Activated naive CD8-positive, alpha-beta T cell treated with anti-CD3 and anti-CD28 coated beads, Interleukin-2, amount 50 U/mL, for 24 hours (primary cell): ENCODE measurements at regions not wholly inside any gene's neighbourhood (a gene's known extent, or its start where the extent isn't known, plus 50 kb on each side); places are given as distances from the start of the nearest gene placed in this dataset.

Experiments
- ATAC-seq: fragments of 150-1000 bp; cut with Tn5 transposase; one replicate; pipeline ENCODE4 v1.10.0; 2021
- DNase-seq: peaks from one replicate; pipeline ENCODE4 v3.0.0; 2021
- H3K27ac Mint-ChIP-seq: one replicate; pipeline ENCODE4 v1.8.0; 2021; ENCODE audit warnings: mild to moderate bottlenecking, mixed read lengths
- H3K27me3 Mint-ChIP-seq: one replicate; pipeline ENCODE4 v1.8.0; 2021; ENCODE audit warnings: mixed read lengths
- H3K36me3 Mint-ChIP-seq: one replicate; pipeline ENCODE4 v1.8.0; 2021; ENCODE audit warnings: low read depth, mixed read lengths
- H3K4me1 Mint-ChIP-seq: one replicate; pipeline ENCODE4 v1.8.0; 2021; ENCODE audit warnings: mixed read lengths
- H3K4me3 Mint-ChIP-seq: one replicate; pipeline ENCODE4 v1.8.0; 2021; ENCODE audit warnings: mild to moderate bottlenecking, moderate library complexity, mixed read lengths
- H3K9me3 Mint-ChIP-seq: one replicate; pipeline ENCODE4 v1.8.0; 2021; ENCODE audit warnings: mixed read lengths

DNA sequence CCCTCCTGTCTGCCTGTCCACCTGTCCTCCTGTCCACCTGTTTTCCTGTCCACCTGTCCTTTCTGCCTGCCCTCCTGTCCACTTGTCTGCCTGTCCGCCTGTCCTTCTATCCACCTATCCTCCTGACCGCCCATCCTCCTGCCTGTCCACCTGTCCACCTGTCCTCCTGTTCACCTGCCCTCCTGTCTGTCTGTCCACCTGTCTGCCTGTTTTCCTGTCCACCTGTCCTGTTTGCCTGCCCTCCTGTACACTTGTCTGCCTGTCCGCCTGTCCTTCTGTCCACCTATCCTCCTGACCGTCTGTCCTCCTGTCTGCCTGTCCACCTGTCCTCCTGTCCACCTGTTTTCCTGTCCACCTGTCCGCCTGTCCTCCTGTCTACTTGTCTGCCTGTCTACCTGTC lies 682.8 kb downstream of the TBC1D22A start:
- Mint-ChIP-seq H3K4me1 (no peaks in the 10 kb centered on the region), H3K9me3 (peaks cover 15% of the 10 kb centered on the region), H3K27me3 (peaks cover 6% of the 10 kb centered on the region), H3K27ac (no peak overlapping the region), H3K36me3 (no peaks in the 10 kb centered on the region), H3K4me3 (no peak overlapping the region)
- DNase-seq (no peak), ATAC-seq (no peak)

- H3K27ac Mint-ChIP-seq = no peak overlapping the region
- H3K4me3 Mint-ChIP-seq = no peak overlapping the region
- peaks cover 19% of the 10 kb centered on the region for H3K9me3 Mint-ChIP-seq
- no peaks in the 10 kb centered on the region for H3K36me3 Mint-ChIP-seq
- H3K27me3 Mint-ChIP-seq = peaks cover 6% of the 10 kb centered on the region
- no peaks in the 10 kb centered on the region for H3K4me1 Mint-ChIP-seq
- no peak for ATAC-seq
- no peak for DNase-seq
Measured at GRCh38 chr22:47444746-47445065, 682.3 kb downstream of the TBC1D22A start.

DNA sequence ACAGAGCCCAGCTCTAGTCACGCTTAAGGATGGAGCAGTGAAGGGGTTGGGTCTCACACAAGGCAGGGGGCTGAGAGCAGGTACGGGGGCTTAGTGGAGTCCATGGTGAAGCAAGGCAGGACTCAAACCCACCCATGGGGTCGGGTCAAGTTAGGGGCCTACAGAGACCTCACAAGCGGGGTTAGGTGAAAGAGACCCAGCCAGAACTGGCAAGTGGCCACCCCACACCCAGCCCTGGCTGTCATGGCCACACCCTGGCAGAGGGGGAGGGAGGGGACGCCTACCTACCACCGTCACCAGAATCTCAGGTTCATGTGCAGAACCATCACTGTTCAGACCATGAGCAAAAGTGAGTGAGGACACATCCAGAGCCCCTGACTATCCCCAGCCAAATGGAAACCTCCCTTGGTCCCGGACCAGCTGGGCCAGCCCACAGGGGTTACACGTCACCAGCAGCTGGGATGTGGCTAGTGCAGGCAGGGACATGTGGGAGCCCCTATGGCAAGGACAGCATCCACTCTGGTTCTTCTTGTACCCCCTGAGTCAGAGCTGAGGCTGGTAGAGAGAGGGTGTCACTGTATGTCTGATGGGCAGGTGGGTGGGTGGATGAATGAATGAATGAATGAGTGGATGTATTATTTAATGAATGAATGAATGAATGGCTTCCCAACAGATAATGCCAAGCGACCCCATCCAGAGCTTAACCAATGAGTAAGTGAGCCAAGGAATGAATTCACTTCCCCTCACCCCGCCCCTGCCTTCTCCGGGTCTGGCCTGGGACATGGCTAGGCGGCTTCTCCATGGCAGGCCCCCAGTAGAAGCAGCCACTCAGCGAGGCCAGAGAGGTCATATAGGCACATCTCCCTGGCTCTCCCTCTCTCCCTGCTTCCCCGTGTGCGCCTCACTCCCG lies 681.6 kb downstream of the TBC1D22A start:
- ATAC-seq (no peak), DNase-seq (no peak)
- H3K27me3 Mint-ChIP-seq = peaks cover 6% of the 10 kb centered on the region
- H3K9me3 Mint-ChIP-seq = peaks cover 19% of the 10 kb centered on the region
- no peak overlapping the region for H3K4me3 Mint-ChIP-seq
- no peaks in the 10 kb centered on the region for H3K4me1 Mint-ChIP-seq
- H3K36me3 Mint-ChIP-seq = no peaks in the 10 kb centered on the region
- no peak overlapping the region for H3K27ac Mint-ChIP-seq

GRCh38 chr22:47442821-47443220 lies 680.4 kb downstream of the TBC1D22A start:
- peaks cover 27% of the 10 kb centered on the region for H3K9me3 Mint-ChIP-seq
- DNase-seq = no peak
- no peak overlapping the region for H3K27ac Mint-ChIP-seq
- no peak overlapping the region for H3K4me3 Mint-ChIP-seq
- no peak for ATAC-seq
- H3K27me3 Mint-ChIP-seq = peaks cover 6% of the 10 kb centered on the region
- H3K36me3 Mint-ChIP-seq = no peaks in the 10 kb centered on the region
- H3K4me1 Mint-ChIP-seq = no peaks in the 10 kb centered on the region

- Mint-ChIP-seq H3K27ac (no peak overlapping the region), H3K9me3 (peaks cover 27% of the 10 kb centered on the region), H3K27me3 (no peaks in the 10 kb centered on the region), H3K4me3 (no peak overlapping the region), H3K36me3 (no peaks in the 10 kb centered on the region), H3K4me1 (no peaks in the 10 kb centered on the region)
- no peak for DNase-seq
- no peak for ATAC-seq
Measured at GRCh38 chr22:47439643-47440265, 677.3 kb downstream of the TBC1D22A start.

GRCh38 chr22:47437636-47438035 lies 675.2 kb downstream of the TBC1D22A start:
- H3K36me3 Mint-ChIP-seq = no peaks in the 10 kb centered on the region
- ATAC-seq = no peak
- H3K9me3 Mint-ChIP-seq = peaks cover 25% of the 10 kb centered on the region
- no peak overlapping the region for H3K27ac Mint-ChIP-seq
- H3K27me3 Mint-ChIP-seq = no peaks in the 10 kb centered on the region
- H3K4me3 Mint-ChIP-seq = no peak overlapping the region
- no peaks in the 10 kb centered on the region for H3K4me1 Mint-ChIP-seq
- no peak for DNase-seq

- no peaks in the 10 kb centered on the region for H3K27me3 Mint-ChIP-seq
- DNase-seq (no peak), ATAC-seq (no peak)
- H3K4me1 Mint-ChIP-seq = no peaks in the 10 kb centered on the region
- no peak overlapping the region for H3K4me3 Mint-ChIP-seq
- H3K36me3 Mint-ChIP-seq = no peaks in the 10 kb centered on the region
- no peak overlapping the region for H3K27ac Mint-ChIP-seq
- peaks cover 21% of the 10 kb centered on the region for H3K9me3 Mint-ChIP-seq
Measured at GRCh38 chr22:47437110-47437509, 674.7 kb downstream of the TBC1D22A start.

DNA sequence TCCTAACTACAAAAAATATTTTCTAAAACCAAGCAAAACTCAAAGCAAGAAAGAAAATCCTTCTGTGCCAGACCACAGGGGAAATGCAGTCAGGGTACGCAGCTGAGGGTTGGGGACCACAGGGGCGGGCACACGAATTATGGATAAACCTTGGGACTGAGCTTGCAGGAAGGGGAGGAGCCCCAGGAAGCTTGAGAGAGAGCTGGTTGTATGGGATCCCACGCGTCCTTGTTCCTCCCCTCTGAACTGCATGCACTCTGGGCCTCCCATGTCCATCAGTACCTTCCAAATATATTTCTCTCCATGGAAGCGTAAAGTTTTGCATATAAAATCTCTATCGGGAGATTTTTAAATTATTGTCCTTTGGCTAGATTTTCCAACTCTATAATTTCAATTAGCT lies 673.4 kb downstream of the TBC1D22A start:
- H3K36me3 Mint-ChIP-seq = no peaks in the 10 kb centered on the region
- DNase-seq (no peak), ATAC-seq (no peak)
- H3K4me1 Mint-ChIP-seq = no peaks in the 10 kb centered on the region
- H3K27me3 Mint-ChIP-seq = no peaks in the 10 kb centered on the region
- no peak overlapping the region for H3K27ac Mint-ChIP-seq
- H3K9me3 Mint-ChIP-seq = peaks cover 16% of the 10 kb centered on the region
- no peak overlapping the region for H3K4me3 Mint-ChIP-seq

DNA sequence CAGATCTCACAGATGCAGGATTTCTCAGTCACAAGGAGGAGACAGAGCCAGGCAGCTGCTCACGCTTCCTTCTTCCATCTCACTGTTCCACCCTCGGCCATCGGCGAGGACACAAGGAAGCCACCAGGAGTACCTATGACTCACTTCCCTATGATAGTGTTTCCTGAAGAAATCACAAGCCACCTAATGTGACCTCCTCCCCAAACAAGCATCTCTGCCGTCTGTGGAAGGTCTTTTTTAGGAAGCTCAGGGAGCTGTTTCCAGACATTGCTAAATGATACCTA lies 672.7 kb downstream of the TBC1D22A start:
- no peaks in the 10 kb centered on the region for H3K36me3 Mint-ChIP-seq
- no peak for ATAC-seq
- no peak overlapping the region for H3K4me3 Mint-ChIP-seq
- no peaks in the 10 kb centered on the region for H3K27me3 Mint-ChIP-seq
- H3K9me3 Mint-ChIP-seq = peaks cover 11% of the 10 kb centered on the region
- no peaks in the 10 kb centered on the region for H3K4me1 Mint-ChIP-seq
- H3K27ac Mint-ChIP-seq = no peak overlapping the region
- DNase-seq = no peak

- ATAC-seq (no peak), DNase-seq (no peak)
- H3K9me3 Mint-ChIP-seq = peaks cover 8% of the 10 kb centered on the region
- H3K27ac Mint-ChIP-seq = no peak overlapping the region
- no peak overlapping the region for H3K4me3 Mint-ChIP-seq
- no peaks in the 10 kb centered on the region for H3K36me3 Mint-ChIP-seq
- H3K4me1 Mint-ChIP-seq = no peaks in the 10 kb centered on the region
- H3K27me3 Mint-ChIP-seq = no peaks in the 10 kb centered on the region
Measured at GRCh38 chr22:47434336-47435203, 672.1 kb downstream of the TBC1D22A start.

DNA sequence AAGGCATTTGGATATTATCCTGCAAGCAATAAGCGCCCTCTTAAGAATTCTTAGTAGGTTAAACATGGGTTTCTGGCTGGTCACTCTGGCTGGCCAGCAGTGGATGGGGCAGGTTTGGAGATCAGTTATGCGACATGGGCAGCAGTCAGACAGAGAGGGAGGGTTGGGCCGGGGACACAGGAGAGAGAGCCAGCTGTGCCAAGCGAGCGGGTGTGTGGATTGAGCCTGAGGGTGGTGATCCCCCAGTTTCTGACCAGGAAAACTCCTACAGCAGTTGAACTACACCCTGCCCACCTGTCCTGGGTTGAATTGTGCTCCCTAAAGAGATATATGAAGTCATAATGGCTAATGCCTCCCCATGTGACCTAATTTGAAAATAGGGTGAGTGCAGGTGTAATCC lies 671.2 kb downstream of the TBC1D22A start:
- Mint-ChIP-seq H3K4me1 (no peaks in the 10 kb centered on the region), H3K27ac (no peak overlapping the region), H3K27me3 (peaks cover under 1% of the 10 kb centered on the region), H3K36me3 (no peaks in the 10 kb centered on the region), H3K4me3 (no peak overlapping the region), H3K9me3 (peaks cover 7% of the 10 kb centered on the region)
- DNase-seq = no peak
- ATAC-seq = no peak

DNA sequence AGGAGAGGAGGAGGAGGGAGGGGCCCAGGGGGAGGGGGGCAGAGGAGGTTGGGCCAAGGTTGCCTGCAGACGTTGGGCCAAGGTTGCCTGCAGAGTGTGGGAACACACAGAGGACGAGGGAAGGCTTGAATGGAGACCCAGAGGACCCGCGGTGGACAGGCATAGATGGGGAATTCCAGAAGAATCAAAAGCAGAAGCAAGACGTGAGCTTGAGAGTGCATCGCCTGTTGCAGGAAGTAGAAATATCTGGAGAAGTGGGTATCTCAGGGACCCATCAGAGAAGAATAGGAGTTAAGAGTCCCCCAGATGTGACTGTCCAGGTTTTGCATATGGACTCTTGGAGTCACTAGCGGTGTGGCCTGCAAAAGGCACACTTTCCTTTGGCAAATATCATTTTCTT lies 670.2 kb downstream of the TBC1D22A start:
- no peaks in the 10 kb centered on the region for H3K4me1 Mint-ChIP-seq
- no peak overlapping the region for H3K4me3 Mint-ChIP-seq
- no peaks in the 10 kb centered on the region for H3K36me3 Mint-ChIP-seq
- H3K27ac Mint-ChIP-seq = no peak overlapping the region
- peaks cover 3% of the 10 kb centered on the region for H3K27me3 Mint-ChIP-seq
- DNase-seq (no peak), ATAC-seq (no peak)
- H3K9me3 Mint-ChIP-seq = no peaks in the 10 kb centered on the region

GRCh38 chr22:47423861-47424820 lies 661.7 kb downstream of the TBC1D22A start:
- H3K4me3 Mint-ChIP-seq = no peak overlapping the region
- H3K36me3 Mint-ChIP-seq = no peaks in the 10 kb centered on the region
- no peaks in the 10 kb centered on the region for H3K9me3 Mint-ChIP-seq
- peaks cover 20% of the 10 kb centered on the region for H3K27me3 Mint-ChIP-seq
- DNase-seq (no peak), ATAC-seq (no peak)
- H3K27ac Mint-ChIP-seq = no peak overlapping the region
- no peaks in the 10 kb centered on the region for H3K4me1 Mint-ChIP-seq

DNA sequence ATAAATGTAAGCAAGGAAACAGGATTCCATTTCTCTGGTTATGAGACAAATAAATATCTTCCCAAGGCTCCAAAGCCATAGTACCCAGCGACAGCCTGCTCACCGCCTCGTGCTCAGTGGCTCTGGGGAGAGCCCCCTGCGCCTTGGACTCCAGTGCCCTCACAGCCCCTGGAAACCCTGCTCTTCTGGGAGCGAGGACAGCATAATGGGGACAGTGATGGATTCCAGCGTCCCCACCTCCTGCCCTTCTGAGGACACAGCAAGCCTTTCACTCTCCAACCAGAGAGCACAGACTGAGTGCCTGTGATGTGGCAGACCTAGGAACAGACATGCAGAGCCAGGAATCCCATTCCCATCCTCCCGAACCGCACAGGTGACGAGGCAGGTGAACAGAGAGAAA lies 660.8 kb downstream of the TBC1D22A start:
- ATAC-seq (no peak), DNase-seq (no peak)
- no peak overlapping the region for H3K4me3 Mint-ChIP-seq
- peaks cover 16% of the 10 kb centered on the region for H3K27me3 Mint-ChIP-seq
- H3K27ac Mint-ChIP-seq = no peak overlapping the region
- no peaks in the 10 kb centered on the region for H3K4me1 Mint-ChIP-seq
- H3K36me3 Mint-ChIP-seq = no peaks in the 10 kb centered on the region
- H3K9me3 Mint-ChIP-seq = no peaks in the 10 kb centered on the region
